HEK293 (cell line): ENCODE measurements at regions not wholly inside any gene's neighbourhood (a gene's known extent, or its start where the extent isn't known, plus 50 kb on each side); places are given as distances from the start of the nearest gene placed in this dataset.

Experiments
- CTCF ChIA-PET: fragments of 350-600 bp; formaldehyde crosslinking; extraction: SDS; loops from one replicate; lab custom pipeline; 2021; ENCODE audit warnings: antibody characterized with exemption; lab: Yijun Ruan, JAX
- POLR2A ChIA-PET: fragments of 300-600 bp; formaldehyde crosslinking; extraction: SDS; loops from one replicate; lab custom pipeline; 2020; ENCODE audit warnings: antibody characterized with exemption, inconsistent platforms; lab: Yijun Ruan, JAX
- H3K27ac ChIP-seq: fragments of 200-500 bp; sonication (Bioruptor generic); 2 replicates; pipeline ENCODE4 v1.5.1; 2014; ENCODE audit warnings: low read depth, low read length, control low read depth, inconsistent platforms; ENCODE audit errors: extremely low read depth
- H3K36me3 ChIP-seq, 2 experiments: fragments of 200-500 bp in 1 of 2; sonication (Bioruptor generic) in 1 of 2; 1 replicate in 1 of 2; 2 replicates in 1 of 2; pipeline ENCODE4 v1.5.1; 2014 to 2017; ENCODE audit warnings: inconsistent platforms in 2 of 2, low read length in 2 of 2; ENCODE audit not compliant: control insufficient read depth in 2 of 2, insufficient read depth in 1 of 2
- H3K4me1 ChIP-seq: fragments of 200-500 bp; sonication (Bioruptor generic); 2 replicates; pipeline ENCODE4 v1.5.1; 2014; ENCODE audit warnings: mild to moderate bottlenecking, low read length, inconsistent platforms; ENCODE audit not compliant: control insufficient read depth, insufficient read depth
- H3K4me3 ChIP-seq: 2 replicates; pipeline ENCODE4 v1.5.1; 2011; ENCODE audit warnings: low read depth, mild to moderate bottlenecking, control low read depth, low read length, moderate library complexity
- H3K9me3 ChIP-seq: fragments of 200-500 bp; sonication (Bioruptor generic); 2 replicates; pipeline ENCODE4 v1.5.1; 2014; ENCODE audit warnings: low read depth, low read length, inconsistent platforms; ENCODE audit not compliant: control insufficient read depth, insufficient read depth
- KLF1 ChIP-seq: fragments of 450-650 bp; formaldehyde crosslinking; IDR thresholded peaks from 2 replicates; pipeline ENCODE4 v1.5.1; 2016; ENCODE audit warnings: missing biosample characterization, missing genetic modification characterization
- KLF16 ChIP-seq: fragments of 450-650 bp; formaldehyde crosslinking; IDR thresholded peaks from 2 replicates; pipeline ENCODE4 v1.5.1; 2017; ENCODE audit warnings: missing biosample characterization, missing genetic modification characterization
- TRIM28 ChIP-seq: IDR thresholded peaks from 2 replicates; pipeline ENCODE4 v1.6.1; 2011; ENCODE audit warnings: low read length, control low read depth, borderline replicate concordance
- ZBTB1 ChIP-seq: fragments of 450-650 bp; formaldehyde crosslinking; IDR thresholded peaks from 2 replicates; pipeline ENCODE4 v1.5.1; 2016; ENCODE audit warnings: missing biosample characterization, missing genetic modification characterization
- ZNF132 ChIP-seq: fragments of 450-650 bp; formaldehyde crosslinking; IDR thresholded peaks from 2 replicates; pipeline ENCODE4 v1.5.1; 2017; ENCODE audit warnings: missing biosample characterization, missing genetic modification characterization, borderline replicate concordance
- ZNF214 ChIP-seq: fragments of 450-650 bp; formaldehyde crosslinking; IDR thresholded peaks from 2 replicates; pipeline ENCODE4 v1.5.1; 2017; ENCODE audit warnings: missing biosample characterization, mild to moderate bottlenecking, missing genetic modification characterization, borderline replicate concordance
- ZNF24 ChIP-seq: fragments of 450-650 bp; formaldehyde crosslinking; IDR thresholded peaks from 2 replicates; pipeline ENCODE4 v1.5.1; 2016; ENCODE audit warnings: missing biosample characterization, missing genetic modification characterization
- ZNF423 ChIP-seq: fragments of 450-650 bp; formaldehyde crosslinking; IDR thresholded peaks from 2 replicates; pipeline ENCODE4 v1.5.1; 2016; ENCODE audit warnings: missing biosample characterization, missing genetic modification characterization
- ZNF501 ChIP-seq: fragments of 450-650 bp; formaldehyde crosslinking; IDR thresholded peaks from 2 replicates; pipeline ENCODE4 v1.5.1; 2016; ENCODE audit warnings: missing biosample characterization, missing genetic modification characterization
- ZNF514 ChIP-seq: fragments of 450-650 bp; formaldehyde crosslinking; IDR thresholded peaks from 2 replicates; pipeline ENCODE4 v1.5.1; 2016; ENCODE audit warnings: missing biosample characterization, missing genetic modification characterization
- ZNF549 ChIP-seq: fragments of 450-650 bp; IDR thresholded peaks from 2 replicates; pipeline ENCODE4 v1.5.1; 2018; ENCODE audit warnings: missing biosample characterization, missing genetic modification characterization, mild to moderate bottlenecking, inconsistent platforms, moderate library complexity
- ZNF571 ChIP-seq: fragments of 450-650 bp; formaldehyde crosslinking; IDR thresholded peaks from 2 replicates; pipeline ENCODE4 v1.5.0; 2017; ENCODE audit warnings: missing biosample characterization, missing genetic modification characterization
- ZNF664 ChIP-seq: fragments of 450-650 bp; formaldehyde crosslinking; IDR thresholded peaks from 2 replicates; pipeline ENCODE4 v1.5.1; 2016; ENCODE audit warnings: missing biosample characterization, missing genetic modification characterization
- ZNF777 ChIP-seq: fragments of 450-650 bp; formaldehyde crosslinking; IDR thresholded peaks from 2 replicates; pipeline ENCODE4 v1.5.1; 2017; ENCODE audit warnings: missing biosample characterization, missing genetic modification characterization, borderline replicate concordance
- ZNF830 ChIP-seq: fragments of 450-650 bp; IDR thresholded peaks from 2 replicates; pipeline ENCODE4 v1.5.0; 2018; ENCODE audit warnings: missing biosample characterization, missing genetic modification characterization, low read depth, mild to moderate bottlenecking, moderate library complexity
- ZSCAN30 ChIP-seq: fragments of 450-650 bp; IDR thresholded peaks from 2 replicates; pipeline ENCODE4 v1.5.1; 2018; ENCODE audit warnings: missing biosample characterization, mild to moderate bottlenecking, missing genetic modification characterization, moderate library complexity
- TF ChIP-seq, protein P1 (sequence below): fragments of 450-650 bp; formaldehyde crosslinking; IDR thresholded peaks from 2 replicates; pipeline ENCODE4 v1.5.1; 2016; ENCODE audit warnings: missing biosample characterization, missing genetic modification characterization, borderline replicate concordance
- TF ChIP-seq, protein P2 (sequence below): fragments of 450-650 bp; formaldehyde crosslinking; IDR thresholded peaks from 2 replicates; pipeline ENCODE4 v1.5.1; 2016; ENCODE audit warnings: missing biosample characterization, missing genetic modification characterization
- TF ChIP-seq, protein P3 (sequence below): fragments of 450-650 bp; formaldehyde crosslinking; IDR thresholded peaks from 2 replicates; pipeline ENCODE4 v1.5.1; 2016; ENCODE audit warnings: missing biosample characterization, missing genetic modification characterization
- TF ChIP-seq, protein P4 (sequence below): fragments of 450-650 bp; formaldehyde crosslinking; IDR thresholded peaks from 2 replicates; pipeline ENCODE4 v1.5.1; 2017; ENCODE audit warnings: missing biosample characterization, missing genetic modification characterization

DNA sequence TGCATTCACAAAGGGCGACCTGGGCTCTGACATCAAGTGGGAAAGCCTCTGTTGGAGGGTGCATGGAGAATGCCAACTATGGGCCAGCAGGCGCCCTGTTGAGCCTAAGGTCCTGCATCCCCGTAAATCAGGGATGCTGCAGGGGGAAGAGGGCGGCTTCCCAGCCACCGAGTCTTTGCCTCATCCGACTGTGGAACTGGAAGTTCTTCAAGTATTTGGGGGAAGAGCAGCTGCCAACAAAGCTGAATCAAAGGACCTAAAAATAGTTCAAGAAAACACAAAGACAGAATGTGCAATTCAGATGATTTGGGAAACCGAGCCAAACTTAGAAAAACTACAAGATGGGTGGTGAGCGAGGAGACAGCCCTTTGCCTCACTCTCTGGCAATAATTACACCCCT lies 281.1 kb upstream of the MGAT5 start (continued):
- TF ChIP-seq, protein P1, sequence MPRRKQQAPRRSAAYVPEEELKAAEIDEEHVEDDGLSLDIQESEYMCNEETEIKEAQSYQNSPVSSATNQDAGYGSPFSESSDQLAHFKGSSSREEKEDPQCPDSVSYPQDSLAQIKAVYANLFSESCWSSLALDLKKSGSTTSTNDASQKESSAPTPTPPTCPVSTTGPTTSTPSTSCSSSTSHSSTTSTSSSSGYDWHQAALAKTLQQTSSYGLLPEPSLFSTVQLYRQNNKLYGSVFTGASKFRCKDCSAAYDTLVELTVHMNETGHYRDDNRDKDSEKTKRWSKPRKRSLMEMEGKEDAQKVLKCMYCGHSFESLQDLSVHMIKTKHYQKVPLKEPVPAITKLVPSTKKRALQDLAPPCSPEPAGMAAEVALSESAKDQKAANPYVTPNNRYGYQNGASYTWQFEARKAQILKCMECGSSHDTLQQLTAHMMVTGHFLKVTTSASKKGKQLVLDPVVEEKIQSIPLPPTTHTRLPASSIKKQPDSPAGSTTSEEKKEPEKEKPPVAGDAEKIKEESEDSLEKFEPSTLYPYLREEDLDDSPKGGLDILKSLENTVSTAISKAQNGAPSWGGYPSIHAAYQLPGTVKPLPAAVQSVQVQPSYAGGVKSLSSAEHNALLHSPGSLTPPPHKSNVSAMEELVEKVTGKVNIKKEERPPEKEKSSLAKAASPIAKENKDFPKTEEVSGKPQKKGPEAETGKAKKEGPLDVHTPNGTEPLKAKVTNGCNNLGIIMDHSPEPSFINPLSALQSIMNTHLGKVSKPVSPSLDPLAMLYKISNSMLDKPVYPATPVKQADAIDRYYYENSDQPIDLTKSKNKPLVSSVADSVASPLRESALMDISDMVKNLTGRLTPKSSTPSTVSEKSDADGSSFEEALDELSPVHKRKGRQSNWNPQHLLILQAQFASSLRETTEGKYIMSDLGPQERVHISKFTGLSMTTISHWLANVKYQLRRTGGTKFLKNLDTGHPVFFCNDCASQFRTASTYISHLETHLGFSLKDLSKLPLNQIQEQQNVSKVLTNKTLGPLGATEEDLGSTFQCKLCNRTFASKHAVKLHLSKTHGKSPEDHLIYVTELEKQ (tag by site-specific recombination), result no peak
- TF ChIP-seq, protein P2, sequence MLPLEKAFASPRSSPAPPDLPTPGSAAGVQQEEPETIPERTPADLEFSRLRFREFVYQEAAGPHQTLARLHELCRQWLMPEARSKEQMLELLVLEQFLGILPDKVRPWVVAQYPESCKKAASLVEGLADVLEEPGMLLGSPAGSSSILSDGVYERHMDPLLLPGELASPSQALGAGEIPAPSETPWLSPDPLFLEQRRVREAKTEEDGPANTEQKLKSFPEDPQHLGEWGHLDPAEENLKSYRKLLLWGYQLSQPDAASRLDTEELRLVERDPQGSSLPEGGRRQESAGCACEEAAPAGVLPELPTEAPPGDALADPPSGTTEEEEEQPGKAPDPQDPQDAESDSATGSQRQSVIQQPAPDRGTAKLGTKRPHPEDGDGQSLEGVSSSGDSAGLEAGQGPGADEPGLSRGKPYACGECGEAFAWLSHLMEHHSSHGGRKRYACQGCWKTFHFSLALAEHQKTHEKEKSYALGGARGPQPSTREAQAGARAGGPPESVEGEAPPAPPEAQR (tag by site-specific recombination), result no peak
- TF ChIP-seq ZNF501, result no peak
- TF ChIP-seq ZBTB1 (tag by site-specific recombination), result no peak
- TF ChIP-seq TRIM28, result no peak
- no peak for TF ChIP-seq KLF1 (tag by site-specific recombination)
- TF ChIP-seq ZNF214 (tag by site-specific recombination), result no peak
- TF ChIP-seq ZNF777 (tag by site-specific recombination), result no peak
- TF ChIP-seq ZNF571, result no peak

DNA sequence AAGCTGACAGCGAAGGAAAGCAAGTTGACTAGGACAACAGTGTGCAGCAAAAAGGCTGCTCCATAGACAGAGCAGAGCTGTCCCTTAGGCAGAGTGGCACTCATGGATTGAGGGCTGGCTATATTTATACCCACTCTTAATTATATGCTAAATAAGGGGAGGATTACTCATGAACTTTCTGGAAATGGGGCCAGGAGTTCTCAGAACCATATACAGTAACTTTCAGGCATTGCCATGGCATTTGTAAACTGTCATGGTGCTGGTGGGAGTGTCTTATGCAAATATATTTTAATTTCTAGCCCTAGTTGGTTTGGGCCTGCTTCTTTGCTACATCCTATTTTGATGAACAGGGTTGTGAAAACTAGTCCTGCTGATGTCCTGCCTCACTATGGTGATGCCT lies 279.5 kb upstream of the MGAT5 start:
- Histone ChIP-seq H3K4me3 (no peak overlapping the region), H3K4me1 (no peaks in the 10 kb centered on the region), H3K9me3 (no peaks in the 10 kb centered on the region), H3K36me3 (no peaks in the 10 kb centered on the region), H3K27ac (no peak overlapping the region)
- CTCF ChIA-PET, result interaction anchor here (0.9 kb wide), 1 partner anchor 88 kb away, joined by 3 read pairs; no protein-coding TSS in a partner anchor
- TF ChIP-seq ZNF24 (tag by site-specific recombination) (no peak), ZNF549 (no peak), ZSCAN30 (no peak), ZNF664 (tag by site-specific recombination) (no peak), ZNF830 (tag by site-specific recombination) (no peak), ZNF514 (no peak), ZNF132 (tag by site-specific recombination) (no peak)
- TF ChIP-seq, protein P3, sequence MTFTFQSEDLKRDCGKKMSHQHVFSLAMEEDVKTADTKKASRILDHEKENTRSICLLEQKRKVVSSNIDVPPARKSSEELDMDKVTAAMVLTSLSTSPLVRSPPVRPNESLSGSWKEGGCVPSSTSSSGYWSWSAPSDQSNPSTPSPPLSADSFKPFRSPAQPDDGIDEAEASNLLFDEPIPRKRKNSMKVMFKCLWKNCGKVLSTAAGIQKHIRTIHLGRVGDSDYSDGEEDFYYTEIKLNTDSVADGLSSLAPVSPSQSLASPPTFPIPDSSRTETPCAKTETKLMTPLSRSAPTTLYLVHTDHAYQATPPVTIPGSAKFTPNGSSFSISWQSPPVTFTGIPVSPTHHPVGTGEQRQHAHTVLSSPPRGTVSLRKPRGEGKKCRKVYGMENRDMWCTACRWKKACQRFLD, result no peak
- POLR2A ChIA-PET, result no interaction called here

DNA sequence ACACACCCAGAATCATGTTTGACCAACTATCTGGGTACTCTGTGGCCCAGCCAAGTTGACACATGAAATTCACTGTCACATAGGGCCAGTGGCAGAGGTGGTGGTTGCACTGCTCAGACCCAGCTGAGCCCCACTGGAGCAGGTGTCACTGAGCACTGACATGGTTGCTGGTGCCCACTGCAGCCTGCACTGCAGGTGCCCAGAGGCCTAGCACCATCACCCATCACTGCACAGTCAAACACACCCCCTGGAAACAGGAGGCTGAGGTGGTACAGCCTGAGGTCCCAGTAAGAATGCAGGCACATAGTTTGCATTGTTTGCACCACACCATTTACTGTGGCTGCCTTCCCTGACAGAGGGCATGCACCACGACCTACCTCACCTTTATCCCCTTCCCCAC lies 278.7 kb upstream of the MGAT5 start:
- no peak overlapping the region for H3K27ac ChIP-seq
- no peaks in the 10 kb centered on the region for H3K36me3 ChIP-seq
- TF ChIP-seq ZNF423 (no peak), KLF16 (no peak)
- TF ChIP-seq, protein P4, sequence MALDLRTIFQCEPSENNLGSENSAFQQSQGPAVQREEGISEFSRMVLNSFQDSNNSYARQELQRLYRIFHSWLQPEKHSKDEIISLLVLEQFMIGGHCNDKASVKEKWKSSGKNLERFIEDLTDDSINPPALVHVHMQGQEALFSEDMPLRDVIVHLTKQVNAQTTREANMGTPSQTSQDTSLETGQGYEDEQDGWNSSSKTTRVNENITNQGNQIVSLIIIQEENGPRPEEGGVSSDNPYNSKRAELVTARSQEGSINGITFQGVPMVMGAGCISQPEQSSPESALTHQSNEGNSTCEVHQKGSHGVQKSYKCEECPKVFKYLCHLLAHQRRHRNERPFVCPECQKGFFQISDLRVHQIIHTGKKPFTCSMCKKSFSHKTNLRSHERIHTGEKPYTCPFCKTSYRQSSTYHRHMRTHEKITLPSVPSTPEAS, result no peak
- TF ChIP-seq, all 188 proteins: peak for 0
- Histone ChIP-seq H3K4me1 (no peaks in the 10 kb centered on the region), H3K4me3 (no peak overlapping the region), H3K9me3 (no peaks in the 10 kb centered on the region)
- POLR2A ChIA-PET, result no interaction called here
- CTCF ChIA-PET, result no interaction called here
